ENCODE measurements at regions not wholly inside any gene's neighbourhood (a gene's known extent, or its start where the extent isn't known, plus 50 kb on each side); places are given as distances from the start of the nearest gene placed in this dataset.

DNA sequence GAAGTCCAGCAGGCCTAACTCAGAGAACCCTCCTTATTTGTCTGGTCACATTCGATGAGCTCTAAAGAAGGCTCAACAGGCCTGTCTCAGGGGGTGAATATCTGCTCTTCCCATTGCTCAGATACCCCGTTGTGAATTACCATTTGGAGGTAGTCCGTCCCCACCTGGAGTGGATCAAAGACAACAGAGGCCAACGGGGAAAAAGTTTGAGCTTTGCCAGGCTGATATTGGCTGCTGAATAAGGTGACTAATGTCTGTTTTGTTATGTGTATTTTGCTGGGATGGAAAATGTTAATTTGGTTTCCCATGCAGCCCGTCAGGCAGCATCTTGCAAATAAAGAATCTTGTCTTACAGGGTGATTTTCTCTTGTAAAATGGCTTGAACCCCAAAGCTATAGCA lies 69.2 kb upstream of the EPS8L3 start:
- WGBS, 2 donors = 76 to 80% methylated on average over 5 of the region's 5 CpGs
- TF ChIP-seq, protein P1, sequence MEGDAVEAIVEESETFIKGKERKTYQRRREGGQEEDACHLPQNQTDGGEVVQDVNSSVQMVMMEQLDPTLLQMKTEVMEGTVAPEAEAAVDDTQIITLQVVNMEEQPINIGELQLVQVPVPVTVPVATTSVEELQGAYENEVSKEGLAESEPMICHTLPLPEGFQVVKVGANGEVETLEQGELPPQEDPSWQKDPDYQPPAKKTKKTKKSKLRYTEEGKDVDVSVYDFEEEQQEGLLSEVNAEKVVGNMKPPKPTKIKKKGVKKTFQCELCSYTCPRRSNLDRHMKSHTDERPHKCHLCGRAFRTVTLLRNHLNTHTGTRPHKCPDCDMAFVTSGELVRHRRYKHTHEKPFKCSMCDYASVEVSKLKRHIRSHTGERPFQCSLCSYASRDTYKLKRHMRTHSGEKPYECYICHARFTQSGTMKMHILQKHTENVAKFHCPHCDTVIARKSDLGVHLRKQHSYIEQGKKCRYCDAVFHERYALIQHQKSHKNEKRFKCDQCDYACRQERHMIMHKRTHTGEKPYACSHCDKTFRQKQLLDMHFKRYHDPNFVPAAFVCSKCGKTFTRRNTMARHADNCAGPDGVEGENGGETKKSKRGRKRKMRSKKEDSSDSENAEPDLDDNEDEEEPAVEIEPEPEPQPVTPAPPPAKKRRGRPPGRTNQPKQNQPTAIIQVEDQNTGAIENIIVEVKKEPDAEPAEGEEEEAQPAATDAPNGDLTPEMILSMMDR (IDR thresholded peaks at IDR 0.05) = no peak
- TF ChIP-seq POLR2A (IDR thresholded peaks at IDR 0.05) = no peak
- H3K27ac ChIP-seq = no peak overlapping the region
- no peaks in the 10 kb centered on the region for H3K36me3 ChIP-seq (ENCODE audit: low read depth, missing control alignments)
- H3K9me3 ChIP-seq = no peaks in the 10 kb centered on the region
- no peaks in the 10 kb centered on the region for H3K4me1 ChIP-seq
- H3K4me3 ChIP-seq = no peak overlapping the region
- H3K27me3 ChIP-seq = no peaks in the 10 kb centered on the region
- DNase-seq = no peak
- intact Hi-C loops (cut with DNase I; ENCODE audit: low total_unique reads) = no loop called here

DNA sequence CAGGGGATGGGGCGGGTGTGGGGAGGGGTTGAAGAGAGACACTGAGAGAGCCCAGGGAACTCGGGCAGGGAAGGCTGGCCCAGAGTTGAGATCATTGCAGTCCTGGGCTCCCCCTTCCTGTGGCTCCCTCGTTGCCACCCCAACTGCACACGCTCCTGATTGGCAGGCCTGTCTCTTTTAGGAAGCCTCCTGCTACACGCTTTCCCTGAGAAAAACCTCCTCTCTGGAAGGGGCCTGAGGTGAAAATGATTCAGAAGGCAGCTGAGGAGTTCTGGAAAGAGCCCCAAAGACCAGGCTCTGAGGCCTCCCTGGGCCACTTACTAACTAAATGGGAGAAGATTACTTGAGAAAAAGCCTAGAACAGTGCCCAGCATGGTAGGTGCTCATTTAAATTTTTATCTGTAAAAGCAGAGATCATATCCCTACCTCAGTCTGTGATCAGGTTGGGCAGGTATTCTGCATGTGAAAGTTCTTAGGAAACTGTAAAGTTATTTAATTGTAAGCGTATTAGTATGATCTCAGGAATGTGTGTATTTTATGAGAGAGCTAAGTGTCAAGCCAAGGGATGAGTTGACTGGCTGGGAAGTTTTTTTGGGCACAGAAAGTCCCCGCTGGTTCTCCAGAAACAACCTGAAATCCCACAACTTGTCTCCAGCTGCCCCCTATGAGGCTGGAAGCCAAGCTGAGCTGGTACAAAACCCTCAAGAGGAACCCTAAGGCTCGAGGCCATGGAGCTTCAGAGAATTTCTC lies 65.2 kb upstream of the EPS8L3 start:
- Histone ChIP-seq H3K9me3 (no peaks in the 10 kb centered on the region), H3K4me1 (peaks cover 12% of the 10 kb centered on the region), H3K36me3 (ENCODE audit: low read depth, missing control alignments) (no peaks in the 10 kb centered on the region), H3K4me3 (no peak overlapping the region), H3K27ac (no peak overlapping the region), H3K27me3 (no peaks in the 10 kb centered on the region)
- TF ChIP-seq, protein P1 (IDR thresholded peaks at IDR 0.05) = no peak
- TF ChIP-seq POLR2A (IDR thresholded peaks at IDR 0.05) = no peak
- intact Hi-C loops (cut with DNase I; ENCODE audit: low total_unique reads) = no loop called here
- DNase-seq = no peak
- WGBS, 2 donors = 83 to 90% methylated on average over 5 to 8 of the region's 8 CpGs

DNA sequence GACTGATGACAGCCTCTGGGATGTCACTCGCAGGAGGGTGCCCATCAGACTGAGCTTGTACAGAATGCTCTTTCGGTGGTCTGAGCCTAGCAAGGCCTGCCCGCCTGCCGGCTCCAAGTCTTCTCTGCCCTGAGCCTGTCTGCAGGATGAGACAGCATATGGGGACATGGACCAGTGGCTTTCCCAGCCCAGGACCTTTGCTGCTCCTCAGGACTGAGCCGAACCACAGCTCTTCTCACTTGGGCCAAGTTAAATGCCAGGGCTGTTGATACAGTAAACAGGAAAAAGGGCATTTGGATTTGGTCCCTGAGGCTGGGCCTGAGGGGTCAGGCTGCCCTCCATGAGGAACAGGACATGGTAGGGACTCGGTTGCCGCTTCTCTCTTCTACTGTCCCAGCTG lies 64.3 kb upstream of the EPS8L3 start:
- intact Hi-C loops (cut with DNase I; ENCODE audit: low total_unique reads) = no loop called here
- Histone ChIP-seq H3K36me3 (ENCODE audit: low read depth, missing control alignments) (no peaks in the 10 kb centered on the region), H3K4me1 (peaks cover 13% of the 10 kb centered on the region), H3K27ac (no peak overlapping the region), H3K27me3 (no peaks in the 10 kb centered on the region), H3K4me3 (no peak overlapping the region), H3K9me3 (no peaks in the 10 kb centered on the region)
- TF ChIP-seq, protein P1 (IDR thresholded peaks at IDR 0.05) = no peak
- WGBS, 2 donors = 97 to 98% methylated on average over 7 of the region's 7 CpGs
- no peak for DNase-seq

DNA sequence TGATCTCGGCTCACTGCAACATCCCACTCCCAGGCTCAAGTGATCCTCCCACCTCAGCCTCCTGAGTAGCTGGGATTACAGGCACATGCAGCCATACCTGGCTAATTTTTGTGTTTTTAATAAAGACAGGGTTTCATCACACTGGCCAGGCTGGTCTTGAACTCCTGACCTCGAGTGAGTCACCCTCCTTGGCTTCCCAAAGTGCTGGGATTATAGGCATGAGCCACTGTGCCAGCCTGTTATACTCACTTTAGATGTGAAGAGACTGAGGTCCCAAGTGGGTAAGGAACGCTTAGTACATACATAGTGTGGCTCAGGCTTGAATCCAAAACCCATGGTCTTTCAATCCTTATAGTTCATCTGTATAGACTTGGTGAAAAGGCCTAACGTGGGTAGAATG lies 63.7 kb upstream of the EPS8L3 start:
- DNase-seq = no peak
- TF ChIP-seq, protein P1 (IDR thresholded peaks at IDR 0.05) = no peak
- no peak for TF ChIP-seq POLR2A (IDR thresholded peaks at IDR 0.05)
- WGBS, 2 donors = 93 to 97% methylated on average over 4 of the region's 4 CpGs
- Histone ChIP-seq H3K9me3 (no peaks in the 10 kb centered on the region), H3K4me3 (no peak overlapping the region), H3K27me3 (no peaks in the 10 kb centered on the region), H3K36me3 (ENCODE audit: low read depth, missing control alignments) (no peaks in the 10 kb centered on the region), H3K4me1 (peaks cover 13% of the 10 kb centered on the region), H3K27ac (no peak overlapping the region)
- intact Hi-C loops (cut with DNase I; ENCODE audit: low total_unique reads) = no loop called here

DNA sequence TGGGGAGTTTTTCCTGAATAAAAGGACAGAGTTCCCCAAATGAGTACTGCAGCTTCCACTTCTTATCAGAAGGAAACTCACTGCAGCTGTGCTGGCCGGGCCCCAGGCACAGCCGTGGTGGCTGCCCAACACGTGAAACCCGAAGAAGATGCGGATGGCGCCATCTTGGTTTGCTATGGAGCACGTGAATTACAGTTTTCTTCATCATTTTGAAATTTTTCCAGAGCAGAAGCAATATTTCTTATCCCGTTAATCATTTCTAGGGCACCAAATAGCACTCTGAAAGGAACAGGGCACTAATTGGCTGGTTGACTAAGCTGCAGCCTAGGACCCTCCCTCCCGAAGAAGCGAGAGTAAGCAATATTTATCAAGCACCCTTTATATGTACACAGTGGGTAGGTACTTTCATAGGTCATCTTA lies 63.2 kb upstream of the EPS8L3 start:
- TF ChIP-seq, protein P1 (IDR thresholded peaks at IDR 0.05) = no peak
- TF ChIP-seq POLR2A (IDR thresholded peaks at IDR 0.05) = no peak
- Histone ChIP-seq H3K36me3 (ENCODE audit: low read depth, missing control alignments) (no peaks in the 10 kb centered on the region), H3K27me3 (no peaks in the 10 kb centered on the region), H3K27ac (peak overlapping the region in 1 of 2 donors; percentile 66), H3K9me3 (no peaks in the 10 kb centered on the region), H3K4me1 (peaks cover 13% of the 10 kb centered on the region), H3K4me3 (no peak overlapping the region)
- intact Hi-C loops (cut with DNase I; ENCODE audit: low total_unique reads) = no loop called here
- DNase-seq = peak; percentile 70
- 60 to 67% methylated on average over 10 of the region's 10 CpGs for WGBS, 2 donors
